GM12891 (cell line): ENCODE measurements at regions not wholly inside any gene's neighbourhood (a gene's known extent, or its start where the extent isn't known, plus 50 kb on each side); places are given as distances from the start of the nearest gene placed in this dataset.

Experiments used
- PAX5 ChIP-seq: IDR thresholded peaks from 2 replicates; pipeline ENCODE4 v1.6.1; 2011; ENCODE audit warnings: low read length, moderate library complexity, mild to moderate bottlenecking; ENCODE audit not compliant: insufficient read depth, severe bottlenecking
- POLR2A ChIP-seq: IDR thresholded peaks from 2 replicates; pipeline ENCODE4 v1.6.1; 2011; ENCODE audit warnings: low read depth, low read length, control low read depth
- POLR2AphosphoS5 ChIP-seq: IDR thresholded peaks from 2 replicates; pipeline ENCODE4 v1.6.1; 2011; ENCODE audit warnings: low read depth, low read length, control low read depth
- POU2F2 ChIP-seq: IDR thresholded peaks from 2 replicates; pipeline ENCODE4 v1.6.1; 2011; ENCODE audit warnings: low read depth, mild to moderate bottlenecking, control low read depth, low read length, moderate library complexity
- SPI1 ChIP-seq: IDR thresholded peaks from 2 replicates; pipeline ENCODE4 v1.6.1; 2011; ENCODE audit warnings: low read depth, low read length, control low read depth
- TAF1 ChIP-seq: IDR thresholded peaks from 2 replicates; pipeline ENCODE4 v1.6.1; 2011; ENCODE audit warnings: low read depth, low read length, control low read depth

GRCh38 chr5:120016717-120017382 lies 387.5 kb downstream of the FAM170A start:
- TF ChIP-seq POLR2A (no peak), POLR2AphosphoS5 (no peak), TAF1 (no peak), SPI1 (no peak), PAX5 (no peak), POU2F2 (no peak)
